ENCODE measurements at regions not wholly inside any gene's neighbourhood (a gene's known extent, or its start where the extent isn't known, plus 50 kb on each side); places are given as distances from the start of the nearest gene placed in this dataset.

DNA sequence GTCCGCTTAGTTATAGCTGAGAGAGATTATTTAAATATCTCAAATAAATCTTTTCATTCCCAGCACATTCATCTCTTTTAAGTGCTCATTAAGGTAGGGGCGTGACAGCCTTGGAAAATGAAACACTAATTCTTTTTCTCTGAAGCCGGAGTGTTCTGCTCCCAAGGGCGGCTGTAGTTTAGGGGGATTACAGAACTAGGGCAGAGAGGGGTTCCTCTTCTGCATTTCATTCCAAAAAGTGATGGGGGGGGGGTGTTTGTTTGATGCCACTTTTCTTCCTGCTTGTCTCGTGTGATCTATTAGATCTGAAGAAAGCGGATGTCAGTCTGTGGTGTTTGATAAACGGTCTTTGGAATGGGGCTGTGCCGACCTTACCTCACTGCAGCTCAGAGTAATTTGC lies 506.5 kb upstream of the MGMT start:
- DNase-seq: no peak

DNA sequence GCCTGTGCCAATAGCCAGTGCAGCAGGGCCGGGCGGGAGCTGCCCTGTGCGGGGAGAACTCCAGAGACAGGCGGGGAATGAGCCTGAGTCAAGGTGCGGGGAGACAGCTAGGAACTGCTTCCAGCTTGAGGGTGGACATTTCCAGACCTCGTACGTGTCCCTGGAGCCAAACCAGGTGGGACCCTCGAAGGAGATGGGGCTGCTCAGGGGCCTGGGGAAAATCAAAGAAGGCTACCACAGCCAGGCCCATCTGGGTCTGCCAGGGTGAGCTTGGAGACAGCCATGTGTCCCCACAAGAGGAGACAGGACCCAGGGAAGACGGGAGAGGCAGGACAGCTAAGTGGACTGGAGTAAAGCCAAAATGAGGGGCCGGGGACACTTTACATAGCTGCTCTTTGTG lies 504.9 kb upstream of the MGMT start:
- no peak for DNase-seq

DNA sequence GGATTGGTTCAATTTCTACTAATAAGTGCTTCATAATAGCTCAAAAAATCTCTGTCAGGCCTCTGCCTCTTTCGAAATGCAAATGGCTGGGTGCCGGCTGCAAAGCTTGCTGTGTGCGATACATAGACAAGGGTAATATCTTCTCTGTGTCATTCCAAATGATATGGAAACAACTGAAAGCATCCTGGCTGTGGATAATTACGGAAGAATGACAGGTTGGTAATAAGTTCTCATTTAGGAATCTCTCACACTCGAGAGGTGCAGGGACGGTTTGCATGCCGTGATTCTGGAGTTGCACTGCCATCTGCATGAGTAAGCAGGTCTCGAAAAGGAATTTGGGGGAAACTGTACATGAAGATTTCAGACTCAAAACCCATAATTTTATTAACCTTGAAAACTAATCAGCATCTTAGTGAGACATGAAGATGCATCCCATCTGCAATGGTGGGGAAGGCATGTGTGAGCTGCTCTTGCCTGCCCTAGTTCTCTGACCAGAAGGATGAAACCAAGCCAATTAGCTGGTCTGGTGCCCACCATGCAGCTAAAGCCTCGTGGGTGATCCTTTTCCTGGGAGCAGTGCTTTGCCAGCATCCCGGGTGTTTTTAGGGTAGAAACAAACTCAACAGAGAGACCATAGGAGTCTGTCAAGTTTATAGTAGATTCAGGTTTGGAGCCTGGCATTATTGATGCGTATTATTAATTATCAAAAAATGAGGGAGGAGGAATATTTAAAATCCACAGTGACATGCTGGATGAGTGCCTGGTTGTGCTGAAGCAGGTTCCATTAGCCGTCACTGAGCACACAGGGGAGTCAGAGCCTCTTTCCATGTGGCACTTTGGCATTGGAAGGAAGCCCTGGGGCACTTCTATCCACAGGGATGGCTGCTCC lies 503.6 kb upstream of the MGMT start:
- DNase-seq: no peak

DNA sequence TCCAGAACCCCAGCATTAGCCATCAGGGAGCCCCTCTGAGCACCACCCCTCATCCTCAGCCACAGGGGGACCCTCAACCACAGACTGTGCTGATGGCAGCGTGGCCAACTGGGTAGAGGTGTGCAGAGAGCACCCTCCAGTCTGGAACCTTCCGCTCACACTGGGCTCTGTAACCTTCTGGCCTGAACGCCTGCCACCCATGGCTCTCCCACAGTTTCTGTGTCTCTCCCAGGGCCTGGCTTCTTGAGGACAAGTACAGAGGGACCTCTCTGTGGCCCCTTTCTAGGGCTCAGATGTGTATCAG lies 503.0 kb upstream of the MGMT start:
- no peak for DNase-seq

DNA sequence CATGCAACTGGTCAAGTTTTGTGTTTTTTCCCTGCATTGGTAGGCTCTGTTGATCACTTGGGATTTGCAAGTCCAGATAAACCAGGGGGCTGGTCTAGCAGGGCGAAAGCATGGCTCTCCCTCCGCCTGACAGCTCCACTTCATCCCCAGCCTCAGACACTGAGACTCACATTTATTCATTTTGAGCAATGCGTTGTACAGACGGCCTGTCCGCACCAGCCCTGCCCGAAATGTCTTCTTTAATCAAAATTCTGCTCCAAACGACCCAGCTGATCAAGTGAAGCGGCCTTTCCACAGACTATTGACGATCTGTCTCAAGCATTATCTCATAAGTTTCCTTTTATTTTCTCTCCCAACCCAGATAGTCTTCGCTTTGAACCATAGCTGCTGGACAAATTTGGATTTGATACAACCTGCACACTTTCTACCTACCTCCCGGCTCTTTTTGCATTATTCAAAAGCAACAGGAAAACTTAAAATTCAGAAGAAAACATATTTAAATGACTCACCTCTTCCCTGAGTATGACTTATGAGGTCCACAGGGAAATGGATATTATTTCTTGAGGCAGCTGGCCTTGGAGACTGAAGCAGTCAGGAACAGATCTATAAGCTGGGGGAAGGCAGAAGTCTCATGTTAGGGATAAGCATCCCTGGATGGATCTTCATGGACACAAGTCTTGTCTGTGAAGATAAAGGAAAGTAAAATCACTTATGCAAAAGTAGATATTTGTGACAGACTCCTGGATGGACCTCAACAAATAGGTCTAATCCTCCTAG lies 498.9 kb upstream of the MGMT start:
- no peak for DNase-seq

DNA sequence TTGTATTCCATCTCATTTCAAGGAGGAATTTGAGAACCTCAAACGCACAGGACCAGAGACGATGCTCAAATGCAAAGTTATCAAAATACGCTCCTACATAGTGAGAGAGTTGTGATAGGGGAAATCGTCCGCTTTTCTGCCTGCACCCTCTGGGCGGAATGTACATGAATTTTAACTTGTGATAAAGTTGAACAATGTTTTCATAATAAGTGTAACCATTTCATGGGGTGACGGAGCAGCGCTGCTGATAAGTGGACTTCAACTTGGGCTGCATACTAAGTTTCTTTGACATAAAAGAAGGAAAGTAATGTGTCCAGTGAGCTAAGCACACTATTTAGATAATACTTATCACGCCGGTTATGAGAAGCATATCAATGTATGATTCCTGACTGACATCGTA lies 497.5 kb upstream of the MGMT start:
- no peak for DNase-seq

DNA sequence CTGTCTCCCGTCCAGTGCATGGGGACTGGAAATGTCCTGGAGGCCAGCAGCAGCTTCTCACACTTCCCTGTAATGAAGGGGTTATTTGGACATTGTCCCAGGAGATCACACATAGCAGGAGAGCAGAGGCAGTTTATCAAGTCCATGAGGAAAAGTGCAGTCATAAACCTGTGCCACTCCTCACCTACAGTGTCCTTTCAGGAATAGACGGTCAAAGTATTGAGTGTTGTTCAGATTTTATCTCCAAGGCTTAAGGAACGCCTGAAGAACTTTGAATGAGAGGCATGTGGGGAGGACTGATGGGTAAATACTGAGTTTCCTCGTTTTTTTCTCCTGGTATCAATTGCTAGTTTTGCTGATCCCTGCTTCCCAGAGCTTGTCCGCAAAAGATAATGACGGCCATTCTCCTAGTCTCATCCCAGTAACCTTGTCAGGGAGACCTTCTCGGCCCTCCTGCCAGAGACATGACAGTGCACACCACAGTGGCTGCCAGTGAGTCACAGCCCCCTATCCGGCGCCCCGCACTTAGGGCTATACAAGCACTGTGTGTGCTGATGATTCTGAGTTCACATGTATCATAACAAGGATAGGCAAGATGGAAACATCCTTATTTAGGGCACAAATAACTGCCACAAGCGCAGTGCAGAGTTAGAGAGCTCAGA lies 495.5 kb upstream of the MGMT start:
- DNase-seq: no peak

DNA sequence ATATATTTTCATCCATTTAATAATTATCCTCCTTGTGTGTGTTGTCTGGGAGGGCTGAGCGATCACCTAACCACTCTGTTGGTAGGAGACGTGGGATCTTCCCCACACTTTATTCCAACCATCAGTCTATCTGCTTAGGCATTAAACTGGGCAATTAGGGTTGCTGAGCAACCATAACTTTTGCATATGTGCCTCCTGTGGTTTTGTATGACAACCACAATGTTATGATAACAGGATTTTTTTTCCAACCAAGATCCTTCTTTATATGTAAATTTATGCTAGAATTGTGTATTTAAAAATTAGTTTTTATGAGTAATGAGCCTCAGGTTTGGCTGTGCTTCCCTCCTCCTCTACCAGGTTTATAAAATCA lies 495.0 kb upstream of the MGMT start:
- DNase-seq: peak; percentile 64 to 77

DNA sequence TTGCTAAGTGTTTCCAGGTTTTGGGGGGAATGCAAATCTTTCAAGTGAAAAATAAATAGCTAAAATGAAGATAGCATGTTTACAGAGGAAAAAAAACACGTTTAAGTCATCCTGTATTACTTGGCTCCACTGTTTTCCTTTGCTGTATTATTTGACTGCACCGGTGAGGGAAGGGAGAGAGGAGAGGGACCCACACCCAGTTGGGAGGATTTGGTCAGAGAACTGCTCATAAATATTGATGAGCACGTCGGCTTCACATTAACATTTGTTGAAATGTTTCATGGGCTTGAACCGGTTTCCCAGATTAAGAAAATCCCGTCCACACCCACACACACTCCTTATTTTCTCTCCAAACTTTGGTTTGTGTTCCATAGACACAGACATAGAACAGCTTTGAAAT lies 493.8 kb upstream of the MGMT start:
- no peak for DNase-seq

DNA sequence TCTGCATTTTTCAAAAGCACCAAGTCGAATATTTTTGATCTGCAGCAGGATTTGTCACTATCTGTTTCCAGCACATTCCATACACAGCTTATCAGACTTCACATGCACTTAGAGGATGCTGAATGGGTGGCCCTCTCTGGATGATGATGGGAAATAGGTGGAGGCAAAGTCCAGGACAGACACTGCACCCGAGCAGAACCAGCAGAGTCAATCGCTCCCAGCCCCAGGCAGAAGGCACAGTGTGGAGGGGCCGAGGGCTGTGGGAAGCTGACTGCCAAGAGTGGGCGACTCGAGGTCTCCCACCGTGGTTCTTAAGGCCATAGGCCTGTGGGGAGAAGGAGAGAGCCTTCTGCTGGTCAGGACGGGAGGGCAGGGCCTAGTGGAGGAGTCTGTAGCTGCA lies 490.2 kb upstream of the MGMT start:
- DNase-seq: no peak

DNA sequence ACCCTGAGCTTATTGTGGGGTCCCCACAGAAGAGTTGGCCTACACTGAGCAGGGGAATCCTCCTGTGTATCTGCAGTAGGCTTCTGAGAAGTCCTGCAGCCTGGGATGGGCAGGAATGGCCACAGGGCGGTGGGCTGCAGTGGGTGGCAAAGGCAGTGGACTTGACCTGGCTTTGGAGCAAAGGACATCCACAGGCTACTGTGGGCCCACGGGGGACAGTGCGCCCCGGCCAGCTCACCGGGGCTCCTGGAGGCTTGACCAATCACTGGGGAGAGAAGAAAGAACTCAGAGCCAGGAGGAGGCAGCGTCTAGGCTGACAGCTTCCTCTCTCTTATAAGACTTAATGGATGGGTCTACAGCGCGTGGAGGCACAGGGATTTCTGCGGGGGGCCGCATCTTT lies 488.8 kb upstream of the MGMT start:
- DNase-seq: no peak

DNA sequence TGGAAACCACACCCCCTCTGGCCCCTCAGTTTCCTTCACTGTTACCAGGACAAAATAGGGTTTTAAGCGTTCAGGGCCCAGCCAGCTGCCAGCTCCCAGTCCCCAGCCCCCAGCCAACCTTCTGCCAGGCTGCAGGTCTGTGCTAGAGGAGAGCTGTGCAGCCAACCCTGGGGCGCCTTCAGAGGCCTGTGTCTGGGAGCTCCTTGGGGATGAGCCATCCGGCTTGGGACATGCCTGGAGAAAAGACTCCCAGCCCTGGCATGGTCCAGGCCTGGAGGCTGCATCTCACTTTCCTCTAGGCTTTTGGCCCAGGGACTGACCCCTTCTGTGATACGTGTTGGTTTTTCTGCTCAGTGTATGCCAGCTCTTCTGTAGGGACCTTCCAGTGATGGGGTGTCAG lies 487.6 kb upstream of the MGMT start:
- DNase-seq: no peak

DNA sequence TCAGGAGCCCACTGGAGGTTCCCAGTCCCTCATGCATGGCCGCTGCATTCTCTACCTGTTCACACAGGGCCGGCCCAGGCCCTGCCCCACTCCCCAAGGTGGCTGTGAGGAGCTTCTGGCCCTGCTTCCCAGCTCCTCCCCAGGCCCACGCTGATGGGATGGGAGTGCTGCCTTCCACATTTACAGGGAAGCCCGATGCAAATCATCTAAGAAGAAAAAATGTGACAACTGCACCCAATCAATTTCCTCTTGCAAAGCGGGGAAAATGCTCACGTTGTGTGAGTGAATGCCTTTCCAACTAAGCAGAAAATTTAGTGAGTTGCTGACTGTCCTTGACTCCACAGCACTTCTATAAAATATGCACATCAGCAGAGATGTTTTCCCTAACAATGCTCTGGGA lies 485.8 kb upstream of the MGMT start:
- peak in 1 of 2 experiments; percentile 7 for DNase-seq

DNA sequence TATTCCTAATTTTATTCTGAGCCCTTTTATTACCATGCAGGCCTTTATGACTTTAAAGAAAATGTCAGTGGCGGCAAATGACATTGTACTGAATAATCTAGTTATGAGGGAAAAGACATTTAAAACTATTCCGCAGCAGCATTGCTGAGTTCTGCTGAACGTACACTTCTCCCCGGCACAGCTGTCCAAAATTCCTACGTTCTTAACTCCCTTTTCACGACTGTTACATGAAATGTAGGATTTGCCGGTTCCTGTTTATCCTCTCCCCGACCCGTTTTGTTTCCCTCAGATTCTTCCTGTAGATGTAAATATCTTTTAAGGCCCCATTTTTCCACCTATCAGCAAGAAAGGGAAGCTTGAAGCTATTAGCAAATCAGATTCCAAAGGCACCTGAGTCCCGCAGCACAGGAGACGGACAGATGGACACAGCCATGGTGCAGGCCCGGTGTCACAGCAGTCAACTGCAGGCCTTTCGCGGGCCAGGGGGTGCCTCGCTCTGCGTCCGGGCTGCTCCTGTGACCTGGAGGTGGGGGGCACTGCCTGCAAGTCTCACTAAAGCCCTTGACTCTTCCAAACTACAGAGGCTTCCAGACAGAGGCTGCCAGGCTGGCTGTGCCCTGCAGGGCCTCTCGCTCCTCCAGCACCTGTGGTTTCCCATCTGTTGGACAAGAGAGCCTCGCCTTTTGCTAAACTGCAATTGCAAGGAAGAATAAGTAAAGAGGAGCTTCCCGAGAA lies 485.0 kb upstream of the MGMT start:
- DNase-seq: no peak

DNA sequence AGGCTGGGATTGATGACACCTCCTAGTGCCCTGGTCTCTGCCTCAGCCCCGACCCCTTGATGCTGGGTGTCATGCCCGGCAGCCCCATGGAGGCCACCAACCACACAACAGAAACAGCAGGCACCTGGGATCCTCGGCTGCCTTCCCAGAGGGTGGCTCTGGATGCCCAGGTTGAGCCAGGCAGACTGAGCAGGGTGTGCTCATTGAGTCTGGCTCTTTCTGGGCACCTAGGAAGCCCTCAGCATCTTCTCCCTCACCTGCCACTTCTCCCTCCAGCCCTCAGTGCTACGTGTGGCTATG lies 484.5 kb upstream of the MGMT start:
- DNase-seq: no peak

DNA sequence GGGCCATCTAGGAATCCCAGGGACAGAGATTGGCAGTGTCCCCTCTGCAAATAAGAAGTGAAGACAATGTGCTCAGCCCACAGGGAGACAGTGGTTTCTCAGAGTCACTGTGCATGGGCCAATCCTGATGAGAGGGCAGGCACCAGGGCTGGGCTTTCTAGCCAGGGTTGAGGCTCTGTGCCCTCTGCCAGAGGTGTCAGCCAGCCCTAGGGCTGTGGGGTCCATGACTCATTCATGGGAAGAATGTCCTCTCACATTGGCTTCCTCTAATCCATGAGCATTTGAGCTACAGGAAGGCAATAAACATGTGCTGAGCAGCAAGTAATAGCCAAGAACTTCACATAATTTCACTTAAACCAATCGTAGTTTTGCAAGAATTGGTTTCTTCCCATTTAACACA lies 482.0 kb upstream of the MGMT start:
- DNase-seq: no peak

DNA sequence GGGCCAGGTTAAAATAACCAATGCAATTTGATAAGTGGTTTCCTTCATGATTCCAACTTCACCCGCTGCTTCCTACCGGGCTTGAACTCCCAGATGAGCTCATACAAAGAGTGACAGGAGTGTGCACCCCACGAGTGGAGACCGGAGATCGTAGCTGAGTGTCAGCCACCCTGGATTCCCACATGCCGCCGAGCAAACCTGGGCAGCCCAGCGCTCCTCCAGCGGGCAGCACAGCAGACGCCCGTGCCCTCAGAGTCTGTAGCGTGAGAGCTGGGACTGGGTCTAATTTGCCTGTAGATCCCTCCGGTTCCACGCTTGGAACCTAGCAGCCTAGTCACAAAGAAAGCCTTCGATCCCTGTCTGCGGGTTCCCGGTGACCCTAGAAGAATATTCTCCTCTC lies 476.1 kb upstream of the MGMT start:
- peak; percentile 25 to 79 for DNase-seq

DNA sequence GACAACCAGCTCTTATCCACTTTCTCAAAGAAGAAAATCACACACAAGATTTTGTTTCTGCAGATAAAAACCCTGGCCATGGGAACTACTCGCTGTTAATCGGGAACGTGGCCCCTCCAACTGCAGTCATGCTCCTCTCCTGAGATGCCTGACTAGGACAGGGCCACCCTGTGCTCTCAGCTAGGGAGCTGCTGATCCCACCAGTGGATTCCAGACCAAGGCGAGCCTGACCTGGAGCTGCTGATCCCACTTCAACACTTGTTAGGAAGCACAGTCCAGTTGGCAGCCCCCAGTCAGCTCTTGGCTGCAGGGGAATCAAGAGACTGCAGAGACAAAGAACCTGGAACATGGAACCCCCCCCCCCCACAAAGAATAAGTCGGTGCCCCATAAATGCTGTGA lies 474.3 kb upstream of the MGMT start:
- DNase-seq: no peak

DNA sequence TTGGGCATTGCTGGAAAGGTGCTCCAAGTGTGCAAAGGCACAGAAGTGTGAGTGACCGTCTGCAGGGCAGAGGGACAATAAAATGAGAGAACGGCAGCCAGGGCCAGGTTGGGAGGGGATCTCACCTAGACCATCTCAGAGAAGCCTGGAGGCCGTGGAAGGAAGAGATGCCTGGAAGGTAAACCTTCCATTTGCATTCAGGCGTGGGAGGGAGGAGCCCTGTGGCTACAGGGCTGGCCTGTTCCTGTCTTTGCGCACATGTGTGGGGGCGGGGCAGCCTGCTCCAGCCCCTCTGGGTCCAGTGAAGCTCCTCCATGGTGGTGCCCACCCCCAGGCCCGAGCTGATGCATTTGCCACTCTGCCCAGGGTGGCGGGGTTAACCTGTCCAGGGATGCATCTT lies 473.6 kb upstream of the MGMT start:
- DNase-seq: peak in 1 of 2 experiments; percentile 25

DNA sequence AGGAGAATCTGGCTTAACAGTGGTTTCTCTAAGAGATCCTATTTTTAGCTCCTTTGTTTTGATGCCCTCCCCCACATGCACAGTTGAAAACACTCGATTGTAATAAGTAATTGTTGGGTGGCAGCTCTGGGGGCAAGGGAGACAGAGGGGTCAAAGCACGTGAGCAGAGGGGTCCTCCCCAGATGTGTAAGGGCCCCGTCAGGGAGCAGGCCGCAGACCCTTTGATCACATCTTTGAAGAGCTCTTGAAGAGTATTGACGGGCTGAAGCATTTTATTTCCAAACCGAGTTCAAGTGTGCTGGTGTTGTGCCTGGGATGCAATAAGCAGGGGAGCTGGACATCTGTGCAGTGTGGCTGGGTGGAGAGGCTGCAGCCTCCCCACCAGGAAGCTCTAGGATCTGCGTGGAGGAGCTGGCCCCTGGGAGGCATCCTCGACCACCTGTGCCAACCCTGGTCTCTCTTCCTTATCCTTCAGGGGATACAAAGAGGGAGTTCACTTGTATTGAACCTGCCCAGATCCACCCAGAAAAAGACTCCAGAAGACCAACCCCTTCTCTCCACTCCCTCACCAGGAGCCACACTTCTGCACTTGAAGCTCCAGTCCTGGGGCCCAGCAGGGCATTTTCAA lies 473.0 kb upstream of the MGMT start:
- DNase-seq: no peak

DNA sequence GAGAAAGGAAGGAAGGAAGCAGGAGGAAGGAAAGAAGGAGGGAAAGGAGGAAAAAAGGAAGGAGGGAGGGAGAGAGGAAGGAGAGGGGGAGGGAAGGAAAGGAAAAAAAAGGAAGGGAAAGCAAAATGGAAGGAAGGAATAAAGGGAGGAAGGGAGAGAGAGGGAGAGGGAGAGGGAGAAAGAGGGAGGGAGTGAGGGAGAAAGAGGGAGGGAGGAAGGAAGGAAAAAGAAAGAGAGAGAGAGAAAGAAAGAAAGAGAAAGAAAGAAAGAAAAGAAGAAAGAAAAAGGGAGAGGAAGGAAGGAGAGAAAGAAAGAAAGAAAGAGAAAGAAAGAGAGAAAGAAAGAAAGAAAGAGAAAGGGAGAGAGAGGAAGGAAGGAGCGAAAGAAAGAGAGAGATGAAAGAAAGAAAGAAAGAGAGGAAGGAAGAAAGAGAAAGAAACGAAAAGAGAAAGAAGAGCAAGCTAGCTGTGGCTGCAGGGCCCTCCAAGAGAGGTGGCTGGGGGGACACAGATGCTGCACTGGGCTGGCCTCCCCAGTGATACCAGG lies 472.4 kb upstream of the MGMT start:
- DNase-seq: no peak

DNA sequence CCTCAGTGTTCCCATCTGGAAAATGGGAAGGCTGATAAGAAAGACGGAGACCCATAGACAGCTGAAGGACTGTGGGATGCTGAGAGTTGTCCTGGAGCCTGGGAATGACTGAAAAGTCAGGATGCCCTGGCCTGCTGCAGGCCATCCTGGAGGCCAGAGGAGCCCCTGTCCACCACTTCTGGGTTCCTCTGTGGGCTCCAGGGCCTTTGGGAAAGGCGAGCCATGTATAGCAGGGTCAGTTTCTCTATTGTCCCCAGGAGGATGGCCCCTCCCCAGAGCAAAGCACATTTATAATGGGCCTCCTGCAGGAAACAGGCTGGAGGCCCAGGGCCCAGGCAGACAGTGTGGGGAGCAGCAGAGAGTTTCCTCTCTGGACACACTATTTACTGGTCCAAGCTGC lies 471.4 kb upstream of the MGMT start:
- DNase-seq: no peak

DNA sequence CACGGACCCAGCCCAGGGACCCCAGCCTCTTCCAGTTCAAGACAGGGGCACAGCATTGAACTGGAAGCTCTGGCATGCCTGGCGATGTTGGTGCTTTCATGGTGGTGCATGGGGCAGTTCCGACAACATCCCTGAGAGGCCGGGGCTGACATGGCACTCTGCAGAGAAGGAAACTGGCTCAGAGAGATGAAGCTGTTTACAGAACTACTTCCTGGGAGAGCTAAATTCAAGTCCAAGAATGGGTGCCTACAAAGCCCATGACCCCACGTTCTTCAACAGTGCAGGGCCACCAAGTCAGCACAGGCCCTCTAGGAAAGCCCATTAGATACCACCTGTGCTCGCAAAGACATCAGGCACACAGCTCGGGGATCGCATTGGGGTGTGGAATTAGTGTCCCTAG lies 470.9 kb upstream of the MGMT start:
- DNase-seq: no peak
